H1 (cell line): ENCODE measurements at regions not wholly inside any gene's neighbourhood (a gene's known extent, or its start where the extent isn't known, plus 50 kb on each side); places are given as distances from the start of the nearest gene placed in this dataset.

Experiments
- CTCF ChIA-PET: fragments of 300-600 bp; sonication (Branson Sonifier 250); formaldehyde crosslinking; loops from one replicate; lab custom pipeline; 2021; ENCODE audit not compliant: partially characterized antibody; lab: Charles Lee
- POLR2A ChIA-PET: fragments of 300-600 bp; sonication (Branson Sonifier 250); formaldehyde crosslinking; loops from one replicate; lab custom pipeline; 2021; ENCODE audit warnings: inconsistent platforms; ENCODE audit not compliant: partially characterized antibody; lab: Charles Lee
- DNase-seq, 2 experiments: peaks; one replicate each; pipeline versions ENCODE4 v3.0.0 to v3.0.0-alpha.2; 2010 to 2022; ENCODE audit warnings: low spot score in 2 of 2, low read depth in 1 of 2, mixed read lengths in 1 of 2
- FAIRE-seq: peaks from 2 replicates; lab custom pipeline; 2011; peaks lifted over from hg19 to GRCh38; lab: Jason Lieb, UNC
- H2AFZ ChIP-seq: 2 replicates; pipeline ENCODE4 v1.8.1; 2012; ENCODE audit warnings: low read length, inconsistent platforms
- H2AK5ac ChIP-seq: 2 replicates; pipeline ENCODE4 v1.6.1; 2013; ENCODE audit warnings: low read depth, low read length
- H2BK120ac ChIP-seq: replicated peaks from 2 replicates; pipeline ENCODE3; 2013; ENCODE audit warnings: low read depth, low read length, inconsistent platforms
- H2BK12ac ChIP-seq: 2 replicates; pipeline ENCODE4 v1.6.1; 2013; ENCODE audit warnings: low read depth, low read length
- H2BK15ac ChIP-seq: 2 replicates; pipeline ENCODE4 v1.6.1; 2013; ENCODE audit warnings: low read length
- H2BK20ac ChIP-seq: 2 replicates; pipeline ENCODE4 v1.6.1; 2013; ENCODE audit warnings: low read length
- H2BK5ac ChIP-seq: 2 replicates; pipeline ENCODE4 v1.6.1; 2013; ENCODE audit warnings: low read depth, low read length
- H3K14ac ChIP-seq: 2 replicates; pipeline ENCODE4 v1.6.1; 2013; ENCODE audit warnings: inconsistent platforms; ENCODE audit not compliant: insufficient read length
- H3K18ac ChIP-seq: 2 replicates; pipeline ENCODE4 v1.6.1; 2013; ENCODE audit warnings: low read length; ENCODE audit errors: extremely low read depth
- H3K23ac ChIP-seq: 2 replicates; pipeline ENCODE4 v1.6.1; 2013; ENCODE audit warnings: inconsistent platforms; ENCODE audit not compliant: insufficient read length
- H3K23me2 ChIP-seq: 2 replicates; pipeline ENCODE4 v1.6.1; 2013; ENCODE audit warnings: low read depth, low read length
- H3K27ac ChIP-seq: 2 replicates; pipeline ENCODE4 v1.6.1; 2011; ENCODE audit warnings: low read depth, low read length, inconsistent platforms
- H3K27me3 ChIP-seq, 4 experiments: replicated peaks in 1 of 4; 1 replicate in 1 of 4; 2 replicates in 3 of 4; pipeline versions ENCODE4 v1.6.1 to v1.8.1; 2011 to 2013; ENCODE audit warnings: low read length in 3 of 4, mild to moderate bottlenecking in 3 of 4, inconsistent platforms in 2 of 4, mixed read lengths in 2 of 4, moderate library complexity in 1 of 4; ENCODE audit not compliant: control insufficient read depth in 3 of 4, insufficient read depth in 3 of 4; ENCODE audit errors: extremely low read depth in 1 of 4
- H3K36me3 ChIP-seq, 4 experiments: 2 replicates each; pipeline versions ENCODE4 v1.6.1 to v1.8.1; 2011 to 2013; ENCODE audit warnings: mild to moderate bottlenecking in 4 of 4, low read length in 3 of 4, moderate library complexity in 2 of 4, control low read depth in 1 of 4, inconsistent platforms in 1 of 4; ENCODE audit not compliant: insufficient read depth in 4 of 4, control insufficient read depth in 2 of 4
- H3K4ac ChIP-seq: replicated peaks from 2 replicates; pipeline ENCODE3; 2013; ENCODE audit warnings: low read length, low read depth, mixed read lengths, inconsistent platforms; ENCODE audit not compliant: insufficient read length
- H3K4me1 ChIP-seq, 4 experiments: replicated peaks in 1 of 4; 1 replicate in 1 of 4; 2 replicates in 3 of 4; pipeline versions ENCODE4 v1.6.1 to v1.8.1; 2011 to 2013; ENCODE audit warnings: low read length in 3 of 4, inconsistent platforms in 2 of 4, mixed read lengths in 1 of 4; ENCODE audit not compliant: insufficient read depth in 4 of 4, control insufficient read depth in 3 of 4
- H3K4me2 ChIP-seq, 2 experiments: 2 replicates each; pipeline versions ENCODE4 v1.6.1 to v1.8.1; 2011 to 2013; ENCODE audit warnings: low read depth in 2 of 2, low read length in 2 of 2, control low read depth in 1 of 2, inconsistent platforms in 1 of 2, mild to moderate bottlenecking in 1 of 2; ENCODE audit not compliant: insufficient read depth in 1 of 2
- H3K4me3 ChIP-seq, 4 experiments: fragments of 200-600, 300-600 bp in 1 of 4; sonication (generic), shearing (Covaris generic), sonication (Bioruptor Twin) in 1 of 4; 2 replicates each; pipeline versions ENCODE4 v1.5.1 to v1.8.1; 2011 to 2016; ENCODE audit warnings: low read length in 4 of 4, low read depth in 3 of 4, control low read depth in 2 of 4, inconsistent platforms in 2 of 4, mild to moderate bottlenecking in 2 of 4, mixed read lengths in 1 of 4, moderate library complexity in 1 of 4; ENCODE audit not compliant: insufficient read depth in 2 of 4; ENCODE audit errors: extremely low read depth in 1 of 4
- H3K56ac ChIP-seq: replicated peaks from 2 replicates; pipeline ENCODE3; 2013; ENCODE audit warnings: low read depth, mild to moderate bottlenecking, mixed read lengths, low read length, inconsistent platforms; ENCODE audit not compliant: insufficient read length
- H3K79me1 ChIP-seq: 2 replicates; pipeline ENCODE4 v1.6.1; 2013; ENCODE audit warnings: low read depth, low read length, control low read depth
- H3K79me2 ChIP-seq, 2 experiments: 2 replicates each; pipeline versions ENCODE4 v1.6.1 to v1.8.1; 2012 to 2013; ENCODE audit warnings: low read length in 2 of 2, mild to moderate bottlenecking in 2 of 2, inconsistent platforms in 1 of 2; ENCODE audit not compliant: insufficient read depth in 2 of 2, control insufficient read depth in 1 of 2
- H3K9ac ChIP-seq, 4 experiments: replicated peaks in 1 of 4; 1 replicate in 1 of 4; 2 replicates in 3 of 4; pipeline versions ENCODE4 v1.6.1 to v1.8.1; 2011 to 2013; ENCODE audit warnings: low read depth in 3 of 4, low read length in 3 of 4, control low read depth in 2 of 4, mild to moderate bottlenecking in 2 of 4, moderate library complexity in 2 of 4, inconsistent platforms in 1 of 4; ENCODE audit errors: extremely low read depth in 1 of 4
- H3K9me3 ChIP-seq, 2 experiments: 2 replicates each; pipeline versions ENCODE4 v1.6.1 to v1.8.1; 2012 to 2013; ENCODE audit warnings: mild to moderate bottlenecking in 2 of 2, moderate library complexity in 2 of 2, control low read depth in 1 of 2, inconsistent platforms in 1 of 2, low read depth in 1 of 2, low read length in 1 of 2, mixed read lengths in 1 of 2; ENCODE audit not compliant: insufficient read depth in 2 of 2
- H4K20me1 ChIP-seq, 2 experiments: replicated peaks in 1 of 2; 2 replicates each; pipeline versions ENCODE3 to v1.8.1; 2011 to 2013; ENCODE audit warnings: inconsistent platforms in 2 of 2, low read length in 2 of 2, mild to moderate bottlenecking in 1 of 2; ENCODE audit not compliant: insufficient read depth in 2 of 2, control insufficient read depth in 1 of 2
- H4K5ac ChIP-seq: 2 replicates; pipeline ENCODE4 v1.6.1; 2013; ENCODE audit warnings: low read length, low read depth, mixed read lengths, inconsistent platforms; ENCODE audit not compliant: insufficient read length
- H4K8ac ChIP-seq: 2 replicates; pipeline ENCODE4 v1.8.0; 2013; ENCODE audit warnings: mild to moderate bottlenecking, moderate library complexity, low read length, inconsistent platforms; ENCODE audit not compliant: insufficient read depth; ENCODE audit errors: extremely low read depth
- H4K91ac ChIP-seq: replicated peaks from 2 replicates; pipeline ENCODE3; 2013; ENCODE audit warnings: low read length, mixed read lengths, inconsistent platforms; ENCODE audit not compliant: insufficient read length
- GTF2F1 ChIP-seq: IDR thresholded peaks from 2 replicates; pipeline ENCODE4 v1.6.1; 2012; ENCODE audit warnings: low read depth, low read length, improper control_type of control experiment, borderline replicate concordance
- HDAC2 ChIP-seq, 2 experiments: fragments of 300-600 bp in 1 of 2; sonication (generic) in 1 of 2; IDR thresholded peaks; 2 replicates each; pipeline ENCODE4 v1.6.1; 2011 to 2012; ENCODE audit warnings: low read depth in 2 of 2, low read length in 2 of 2, mild to moderate bottlenecking in 2 of 2, moderate library complexity in 2 of 2, borderline replicate concordance in 1 of 2, inconsistent platforms in 1 of 2
- HDAC6 ChIP-seq: IDR thresholded peaks from one replicate; pipeline ENCODE4 v1.7.1; 2012; ENCODE audit warnings: low read depth, mild to moderate bottlenecking, inconsistent platforms, low read length, moderate library complexity
- MAFK ChIP-seq: IDR thresholded peaks from 2 replicates; pipeline ENCODE4 v1.6.1; 2012; ENCODE audit warnings: low read depth, mild to moderate bottlenecking, improper control_type of control experiment, low read length
- WGBS, 2 experiments: shearing (Covaris generic) in 1 of 2; methylation state at CpG; one replicate each; pipeline versions ENCODE4 v1.1.6 to v1.1.7; 2013 to 2015; ENCODE audit warnings: low lambda C conversion rate in 2 of 2, mixed read lengths in 2 of 2, inconsistent platforms in 1 of 2, low coverage in 1 of 2, missing lambda C conversion rate in 1 of 2; ENCODE audit not compliant: insufficient replicate concordance in 2 of 2, insufficient coverage in 1 of 2, insufficient read length in 1 of 2; ENCODE audit errors: extremely low coverage in 1 of 2, missing lambda C conversion rate in 1 of 2; 5-methylcytosine and 5-hydroxymethylcytosine counted together

DNA sequence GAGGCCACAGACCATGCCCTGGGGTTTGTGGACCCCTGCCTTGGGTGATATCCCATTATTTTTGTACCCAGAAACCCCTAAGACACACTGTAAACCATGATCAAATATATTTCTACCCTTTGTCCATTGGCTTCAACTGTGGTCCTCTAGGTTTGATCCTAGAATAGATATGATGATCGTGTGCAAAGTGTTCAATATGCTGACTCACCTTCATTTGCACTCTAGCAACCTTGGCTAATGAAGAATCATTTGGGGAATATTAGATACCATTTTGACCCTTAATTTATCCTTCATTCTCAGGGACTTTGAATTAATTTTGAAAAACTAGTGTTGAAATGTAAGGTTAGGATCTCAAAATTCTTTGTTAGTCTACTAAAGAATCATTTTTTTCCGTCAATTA lies 73.1 kb upstream of the RAP1B start:
- TF ChIP-seq HDAC2 (IDR thresholded peaks at IDR 0.05; ENCODE audit: borderline replicate concordance in 1 of 2, low read depth in 2 of 2, low read length in 2 of 2) (no peak), MAFK (no peak), GTF2F1 (no peak), HDAC6 (no peak)
- no peak overlapping the region for H4K5ac ChIP-seq
- no peak for DNase-seq
- no peak overlapping the region for H3K9ac ChIP-seq
- 90% methylated on average over 2 of the region's 2 CpGs; no CpG with 5 or more reads in 1 of the 2 experiments for WGBS, 2 experiments
- H4K8ac ChIP-seq = no peak overlapping the region
- H3K79me2 ChIP-seq = no peaks in the 10 kb centered on the region
- no peak overlapping the region for H3K18ac ChIP-seq
- no peak overlapping the region for H3K4me3 ChIP-seq
- H3K4ac ChIP-seq = no peak overlapping the region
- no peak overlapping the region for H2BK12ac ChIP-seq
- H2AK5ac ChIP-seq = no peak overlapping the region
- POLR2A ChIA-PET = no interaction called here
- no peaks in the 10 kb centered on the region for H4K20me1 ChIP-seq
- no peak overlapping the region for H2AFZ ChIP-seq
- no peak overlapping the region for H3K4me2 ChIP-seq
- CTCF ChIA-PET = no interaction called here
- H3K79me1 ChIP-seq = no peaks in the 10 kb centered on the region
- H3K27ac ChIP-seq = no peak overlapping the region
- no peaks in the 10 kb centered on the region; a peak in 1 of 8 replicates for H3K36me3 ChIP-seq
- H2BK20ac ChIP-seq = no peak overlapping the region
- no peaks in the 10 kb centered on the region for H3K27me3 ChIP-seq
- H3K23ac ChIP-seq = no peak overlapping the region
- no peak overlapping the region for H2BK120ac ChIP-seq
- no peaks in the 10 kb centered on the region for H3K23me2 ChIP-seq
- no peak overlapping the region for H2BK15ac ChIP-seq
- H3K56ac ChIP-seq = no peak overlapping the region
- H3K14ac ChIP-seq = no peak overlapping the region
- no peak for FAIRE-seq
- no peak overlapping the region for H4K91ac ChIP-seq
- no peak overlapping the region for H2BK5ac ChIP-seq
- peaks cover 0 to 6% (median 0%) of the 10 kb centered on the region in 4 experiments; a peak in 3 of 7 replicates for H3K4me1 ChIP-seq
- peaks cover 6 to 12% of the 10 kb centered on the region in 2 experiments for H3K9me3 ChIP-seq
